GM19023 (cell line): ENCODE measurements at regions not wholly inside any gene's neighbourhood (a gene's known extent, or its start where the extent isn't known, plus 50 kb on each side); places are given as distances from the start of the nearest gene placed in this dataset.
"Not testable (repeated sequence)": the region's sequence is repeated elsewhere in the genome, so short reads cannot be mapped to it uniquely, and the experiment has no call there.

Source experiments
- ATAC-seq: cut with Tn5 transposase; IDR thresholded peaks from one replicate; pipeline ENCODE4 v1.9.1; 2021; ENCODE audit warnings: mild to moderate bottlenecking, moderate library complexity; ENCODE audit not compliant: unreplicated experiment

DNA sequence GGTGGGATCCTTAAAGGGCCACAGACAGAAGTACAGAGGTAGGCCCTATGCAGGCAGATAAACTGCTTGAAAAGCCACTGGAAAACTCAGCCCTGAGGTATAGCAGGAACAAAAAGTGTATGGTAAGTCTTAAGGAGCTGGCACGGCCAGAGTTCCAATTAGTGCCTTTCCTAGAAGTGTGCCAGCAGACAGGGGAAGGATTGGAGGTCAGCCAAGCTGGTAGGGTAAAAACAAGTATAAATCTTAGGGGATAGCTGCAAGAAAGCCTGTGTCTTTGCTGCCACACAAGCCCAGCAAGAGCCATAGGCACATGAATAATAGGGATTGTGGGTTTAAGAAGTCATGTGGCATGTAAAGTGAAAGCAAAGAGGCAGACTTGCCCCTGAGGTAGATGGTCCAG, 582.5 kb downstream of the PLOD2 start:
- no peak for ATAC-seq

GRCh38 chr3:145581694-145582093, 579.3 kb downstream of the PLOD2 start:
- ATAC-seq, result no peak

DNA sequence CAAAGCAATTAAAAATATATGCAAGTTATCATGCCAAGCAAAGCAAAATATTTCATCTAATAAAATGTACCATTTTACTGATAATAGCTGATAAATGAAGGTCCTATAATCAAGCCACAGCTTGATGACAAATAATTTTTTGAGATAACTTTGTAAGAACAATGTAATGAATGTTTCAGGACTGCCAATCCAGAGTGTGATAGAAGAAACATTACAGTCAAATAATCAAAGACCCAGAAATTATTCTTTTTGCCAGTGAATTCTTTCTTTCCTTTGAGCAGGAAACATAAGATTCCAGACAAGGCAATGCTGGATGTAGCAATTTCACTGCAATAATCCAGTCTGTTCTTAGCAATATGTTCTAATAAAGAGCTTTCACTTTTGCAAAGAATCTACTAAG, 556.1 kb downstream of the PLOD2 start:
- ATAC-seq, result no peak

GRCh38 chr3:145620002-145620401, 541.0 kb downstream of the PLOD2 start:
- ATAC-seq, result no peak

- no peak for ATAC-seq
Measured at GRCh38 chr3:145620486-145620885, 540.5 kb downstream of the PLOD2 start.

DNA sequence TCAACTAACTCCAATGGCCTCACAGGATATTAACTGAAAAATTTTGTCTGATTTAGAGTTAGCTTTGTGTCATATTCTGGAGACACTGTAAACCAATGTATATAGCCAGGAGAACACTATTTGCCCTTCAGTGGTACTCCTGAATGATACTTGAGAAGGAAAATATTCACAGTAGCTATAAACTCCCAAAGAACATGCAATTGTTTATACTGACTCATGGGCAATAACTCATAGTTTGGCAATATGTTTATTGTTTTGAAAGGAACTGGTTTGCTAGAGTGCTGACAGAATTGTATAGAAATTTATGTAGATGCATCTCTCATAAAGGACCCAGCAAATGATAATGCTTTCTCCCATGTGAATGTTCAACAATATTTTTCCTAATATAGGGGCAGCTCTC, 537.6 kb downstream of the PLOD2 start:
- no peak for ATAC-seq

DNA sequence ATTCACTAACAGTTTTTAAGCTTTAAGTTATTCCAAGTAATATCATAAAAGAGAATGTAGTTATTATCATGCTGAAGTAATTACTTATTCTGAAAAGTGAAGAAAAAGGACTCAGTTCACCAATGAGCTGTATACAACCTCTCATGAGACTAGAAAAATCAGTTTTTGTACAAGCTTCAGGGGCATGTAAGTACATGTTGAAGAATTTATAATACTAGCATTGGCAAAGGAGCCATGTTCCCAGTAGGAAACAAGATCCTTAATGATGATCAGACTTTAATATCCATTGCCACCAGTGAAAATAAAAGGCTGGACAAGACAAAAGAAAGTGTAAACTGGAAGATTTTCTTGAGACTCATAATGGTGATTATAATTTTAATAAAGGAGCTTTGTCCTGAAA, 532.8 kb downstream of the PLOD2 start:
- no peak for ATAC-seq

- no peak for ATAC-seq
Measured at GRCh38 chr3:145637105-145637504, 523.9 kb downstream of the PLOD2 start.

- ATAC-seq, result no peak
Measured at GRCh38 chr3:145639003-145639606, 521.9 kb downstream of the PLOD2 start.

DNA sequence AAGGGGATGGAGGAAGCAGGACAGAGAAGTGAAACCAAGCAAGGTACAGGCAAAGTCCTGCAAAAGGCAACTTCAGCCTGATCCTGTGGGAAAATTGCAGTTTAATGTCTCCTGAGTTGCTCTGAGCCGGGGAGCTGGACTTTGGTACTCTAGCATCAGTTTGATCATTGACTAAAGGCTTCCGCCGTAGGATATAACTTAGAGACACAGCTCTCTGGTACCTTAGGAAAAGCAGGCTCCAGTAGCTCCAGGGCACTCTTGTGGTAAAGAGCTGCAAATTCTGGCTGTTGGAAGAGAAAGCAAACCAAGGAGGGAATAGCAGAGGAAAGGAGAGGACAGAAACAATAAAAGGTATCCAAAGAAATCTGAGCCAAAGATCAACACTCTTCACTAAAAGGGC, 521.1 kb downstream of the PLOD2 start:
- ATAC-seq, result no peak

DNA sequence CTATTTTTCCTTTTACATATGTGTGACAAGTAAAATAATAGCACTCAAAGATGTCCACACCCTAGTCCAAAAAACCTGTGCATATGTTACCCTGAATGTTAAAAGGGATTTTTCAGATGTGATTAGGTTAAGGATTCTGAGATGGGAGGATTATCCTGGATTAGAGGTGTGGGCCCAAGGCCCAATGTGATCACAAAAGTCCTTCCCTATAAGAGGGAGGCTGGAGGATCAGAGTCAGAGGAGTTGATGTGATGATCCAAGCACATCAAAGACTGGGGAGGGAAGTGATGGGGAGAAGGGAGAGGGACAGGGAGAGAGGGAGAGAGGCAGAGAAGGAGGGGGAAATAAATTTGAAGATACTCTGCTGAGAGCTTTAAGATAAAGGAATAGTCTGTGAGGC, 512.6 kb downstream of the PLOD2 start:
- no peak for ATAC-seq

GRCh38 chr3:145649368-145649887, 511.6 kb downstream of the PLOD2 start:
- ATAC-seq, result no peak

DNA sequence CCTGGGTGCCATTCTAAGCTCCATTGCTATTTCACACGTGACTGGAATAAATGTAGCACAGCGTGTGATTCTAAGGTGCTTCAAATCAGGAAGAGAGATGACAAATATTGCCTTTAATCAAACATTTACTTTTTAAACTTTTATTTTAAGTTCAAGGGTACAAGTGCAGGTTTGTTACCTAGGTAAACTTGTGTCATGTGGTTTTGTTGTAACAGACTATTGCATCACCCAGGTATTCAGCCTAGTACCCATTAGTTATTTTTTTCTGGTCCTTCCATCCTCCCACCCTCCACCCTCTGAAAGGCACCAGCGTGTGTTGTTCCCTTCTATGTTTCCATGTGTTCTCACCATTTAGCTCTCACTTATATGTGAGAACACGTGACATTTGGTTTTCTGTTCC, 510.8 kb downstream of the PLOD2 start:
- no peak for ATAC-seq

DNA sequence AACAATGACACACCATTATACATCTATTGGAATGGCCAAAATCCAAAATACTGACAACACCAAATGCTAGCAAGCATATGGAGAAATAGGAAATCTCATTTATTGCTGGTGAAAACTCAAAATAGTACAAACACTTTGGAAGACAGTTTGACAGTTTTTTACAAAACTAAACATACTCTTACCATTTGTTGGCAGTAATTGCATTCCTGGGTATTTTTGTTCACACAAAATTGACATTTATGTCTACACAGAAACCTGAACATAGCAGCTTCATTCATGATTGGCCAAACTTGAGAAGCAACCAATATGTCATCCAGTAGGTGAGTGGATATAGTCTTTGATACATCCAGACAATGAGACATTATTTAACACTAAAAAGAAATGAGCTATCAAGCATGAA, 489.9 kb downstream of the PLOD2 start:
- no peak for ATAC-seq

GRCh38 chr3:145673838-145674237, 487.1 kb downstream of the PLOD2 start:
- no peak for ATAC-seq

DNA sequence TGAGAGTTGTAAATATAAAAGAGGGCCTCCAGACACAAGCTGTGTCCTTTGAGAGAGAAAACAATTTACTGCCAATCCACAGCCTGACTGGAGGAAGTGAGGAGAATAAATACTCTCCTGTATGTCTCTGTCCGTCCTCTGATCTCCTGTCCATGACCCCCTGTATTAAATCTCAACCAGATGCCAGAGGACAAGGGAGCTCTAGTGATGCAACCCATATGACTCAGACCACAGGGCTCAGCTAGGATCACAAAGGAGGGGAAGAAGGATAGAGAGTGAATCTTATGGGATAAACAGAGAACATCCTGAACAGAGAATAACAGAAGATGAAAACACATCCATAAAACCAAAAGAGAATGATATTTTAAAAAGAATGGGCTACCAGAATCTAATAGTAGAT, 482.6 kb downstream of the PLOD2 start:
- no peak for ATAC-seq

GRCh38 chr3:145681181-145681580, 479.8 kb downstream of the PLOD2 start:
- ATAC-seq, result no peak

GRCh38 chr3:145687978-145688377, 473.0 kb downstream of the PLOD2 start:
- not testable (repeated sequence) for ATAC-seq

- no peak for ATAC-seq
Measured at GRCh38 chr3:145692751-145693150, 468.2 kb downstream of the PLOD2 start.

GRCh38 chr3:145696011-145696410, 465.0 kb downstream of the PLOD2 start:
- ATAC-seq, result no peak

GRCh38 chr3:145698250-145698649, 462.7 kb downstream of the PLOD2 start:
- no peak for ATAC-seq

DNA sequence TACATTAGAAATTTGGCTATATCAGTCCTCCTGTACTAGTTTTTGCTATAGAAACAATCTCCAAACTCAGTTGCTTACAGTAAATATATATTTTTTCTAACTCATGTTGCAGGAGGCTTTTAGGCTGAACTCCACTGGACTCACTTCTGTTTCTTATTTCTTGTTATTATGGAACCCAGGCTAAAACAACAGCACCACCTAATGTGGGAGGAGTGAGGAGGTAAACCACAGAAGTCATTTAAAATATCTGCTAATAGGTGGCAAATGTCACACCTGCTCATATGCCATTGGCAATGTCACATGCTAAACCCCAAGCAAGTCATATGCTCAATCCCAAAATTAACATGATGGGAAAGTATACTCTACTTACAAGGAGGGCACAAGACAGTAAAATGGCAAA, 462.2 kb downstream of the PLOD2 start:
- no peak for ATAC-seq

- no peak for ATAC-seq
Measured at GRCh38 chr3:145704020-145704419, 457.0 kb downstream of the PLOD2 start.
